ENCODE measurements at regions not wholly inside any gene's neighbourhood (a gene's known extent, or its start where the extent isn't known, plus 50 kb on each side); places are given as distances from the start of the nearest gene placed in this dataset.

GRCh38 chrX:128891554-128891953 lies 631.7 kb downstream of the SMARCA1 start:
- no peak overlapping the region for H3K4me3 ChIP-seq (ENCODE audit: low read depth, low read length)
- no peak for TF ChIP-seq CTCF (IDR thresholded peaks at IDR 0.05; ENCODE audit: low read depth, low read length, missing control alignments)
- no peak for DNase-seq (ENCODE audit: low read depth)

DNA sequence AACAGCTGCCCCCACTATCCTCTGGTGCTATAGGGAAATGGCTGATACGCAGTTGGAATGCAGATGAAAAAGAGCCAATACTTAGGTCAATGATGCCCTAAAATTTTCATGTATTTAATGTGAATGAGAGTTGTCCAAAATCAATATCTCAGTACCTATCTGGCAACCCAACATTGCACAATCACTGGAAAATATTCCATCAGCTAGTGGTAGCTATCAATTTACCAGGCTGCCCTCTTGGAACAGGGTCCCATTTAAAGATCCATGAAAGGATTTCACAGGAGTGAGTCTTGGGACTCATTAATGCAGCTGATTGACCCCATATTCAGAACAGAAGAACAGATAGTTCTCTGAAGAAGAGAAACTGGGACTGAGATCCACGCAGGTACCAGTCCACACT lies 638.9 kb downstream of the SMARCA1 start:
- no peak overlapping the region for H3K4me3 ChIP-seq (ENCODE audit: low read depth, low read length)
- DNase-seq (ENCODE audit: low read depth), result no peak
- no peak for TF ChIP-seq CTCF (IDR thresholded peaks at IDR 0.05; ENCODE audit: low read depth, low read length, missing control alignments)

DNA sequence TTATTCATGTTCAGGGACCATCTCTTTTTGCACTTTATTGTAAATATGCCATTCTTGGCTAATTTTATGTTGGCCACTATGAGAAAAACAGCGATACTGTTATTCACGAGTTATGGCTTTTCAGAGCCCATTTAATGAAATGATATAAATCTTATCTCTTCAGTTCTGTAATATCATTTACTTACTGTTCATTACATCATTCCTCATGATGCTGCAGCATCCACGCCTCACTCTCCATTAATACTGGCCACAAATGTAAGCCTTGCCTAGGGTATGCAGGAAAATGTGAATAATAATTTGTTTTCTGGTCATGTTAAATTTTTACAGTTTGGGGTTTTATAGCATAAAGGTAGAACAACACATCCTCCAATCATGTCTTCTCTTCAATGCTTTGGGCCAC lies 639.6 kb downstream of the SMARCA1 start:
- no peak for TF ChIP-seq CTCF (IDR thresholded peaks at IDR 0.05; ENCODE audit: low read depth, low read length, missing control alignments)
- no peak overlapping the region for H3K4me3 ChIP-seq (ENCODE audit: low read depth, low read length)
- no peak for DNase-seq (ENCODE audit: low read depth)

DNA sequence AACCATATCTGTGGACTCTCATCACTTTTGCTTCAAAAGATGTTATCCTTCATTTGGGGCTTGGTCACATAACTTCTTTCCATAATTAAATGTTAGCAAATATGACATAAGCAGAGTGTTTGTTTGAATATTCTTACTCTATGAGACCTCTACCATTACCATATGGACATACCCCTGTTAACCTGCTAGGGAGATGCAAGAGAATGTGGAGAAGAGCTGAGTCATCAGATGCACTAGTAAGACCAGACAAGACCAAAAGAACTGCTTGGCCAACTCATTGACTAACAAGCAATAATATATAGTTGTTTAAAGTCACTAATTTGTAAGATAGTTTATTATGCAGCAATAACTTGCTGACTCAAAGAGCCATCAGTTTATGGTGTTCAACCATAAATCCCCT lies 652.9 kb downstream of the SMARCA1 start:
- H3K4me3 ChIP-seq (ENCODE audit: low read depth, low read length), result no peak overlapping the region
- no peak for DNase-seq (ENCODE audit: low read depth)
- TF ChIP-seq CTCF (IDR thresholded peaks at IDR 0.05; ENCODE audit: low read depth, low read length, missing control alignments), result no peak

- H3K4me3 ChIP-seq (ENCODE audit: low read depth, low read length), result no peak overlapping the region
- no peak for DNase-seq (ENCODE audit: low read depth)
- TF ChIP-seq CTCF (IDR thresholded peaks at IDR 0.05; ENCODE audit: low read depth, low read length, missing control alignments), result no peak
Measured at GRCh38 chrX:128862557-128862956, 660.7 kb downstream of the SMARCA1 start.

- H3K4me3 ChIP-seq (ENCODE audit: low read depth, low read length), result no peak overlapping the region
- no peak for DNase-seq (ENCODE audit: low read depth)
- no peak for TF ChIP-seq CTCF (IDR thresholded peaks at IDR 0.05; ENCODE audit: low read depth, low read length, missing control alignments)
Measured at GRCh38 chrX:128848374-128848773, 674.9 kb downstream of the SMARCA1 start.

DNA sequence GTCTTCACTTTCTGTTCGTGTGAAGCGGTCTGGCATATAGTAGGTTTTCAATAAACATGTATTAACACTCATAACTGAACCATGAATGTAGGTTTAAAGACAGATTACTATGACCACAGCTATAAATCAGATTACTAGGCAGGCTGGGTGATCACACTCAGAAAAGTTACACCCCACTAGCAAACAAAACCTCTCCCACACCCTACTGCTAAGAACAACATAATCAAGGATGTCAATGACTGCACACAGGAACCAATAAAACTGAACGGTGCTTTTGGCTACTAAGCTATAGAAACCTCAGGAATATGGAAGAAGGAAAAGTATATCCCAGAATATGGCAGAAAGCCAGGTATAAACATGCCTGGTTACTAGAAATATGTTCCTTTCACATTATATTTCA lies 676.9 kb downstream of the SMARCA1 start:
- TF ChIP-seq CTCF (IDR thresholded peaks at IDR 0.05; ENCODE audit: low read depth, low read length, missing control alignments), result no peak
- DNase-seq (ENCODE audit: low read depth), result no peak
- no peak overlapping the region for H3K4me3 ChIP-seq (ENCODE audit: low read depth, low read length)

Data from GM12864 (cell line).